ENCODE measurements at regions not wholly inside any gene's neighbourhood (a gene's known extent, or its start where the extent isn't known, plus 50 kb on each side); places are given as distances from the start of the nearest gene placed in this dataset.

DNA sequence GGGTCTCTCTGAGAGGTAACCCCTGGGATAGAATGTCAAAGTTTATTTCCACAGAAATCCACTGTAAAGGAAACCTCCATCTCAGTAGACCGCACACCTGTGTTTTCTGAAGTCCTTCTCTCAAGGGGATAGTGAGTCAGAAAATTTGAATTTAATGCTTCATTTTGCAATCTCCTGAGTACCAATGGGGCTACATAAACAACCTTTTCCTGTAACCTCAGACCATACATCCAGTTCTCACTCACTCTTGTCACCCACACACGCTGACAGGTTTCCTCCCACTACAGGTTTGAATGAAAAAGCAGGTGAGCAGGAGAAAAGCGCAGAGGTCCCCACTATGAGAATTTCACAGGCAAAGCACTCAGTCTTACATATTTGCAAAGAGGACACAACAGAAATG lies 165.3 kb upstream of the MCTP2 start:
- TF ChIP-seq POLR2AphosphoS5 (IDR thresholded peaks at IDR 0.05; ENCODE audit: low read depth, low read length) = no peak
- no peak for TF ChIP-seq TAF1 (IDR thresholded peaks at IDR 0.05; ENCODE audit: borderline replicate concordance, low read depth, low read length)
